ENCODE measurements at regions not wholly inside any gene's neighbourhood (a gene's known extent, or its start where the extent isn't known, plus 50 kb on each side); places are given as distances from the start of the nearest gene placed in this dataset.
A peak's percentile ranks its signal among the peaks of the same experiment; 100 is the strongest.

DNA sequence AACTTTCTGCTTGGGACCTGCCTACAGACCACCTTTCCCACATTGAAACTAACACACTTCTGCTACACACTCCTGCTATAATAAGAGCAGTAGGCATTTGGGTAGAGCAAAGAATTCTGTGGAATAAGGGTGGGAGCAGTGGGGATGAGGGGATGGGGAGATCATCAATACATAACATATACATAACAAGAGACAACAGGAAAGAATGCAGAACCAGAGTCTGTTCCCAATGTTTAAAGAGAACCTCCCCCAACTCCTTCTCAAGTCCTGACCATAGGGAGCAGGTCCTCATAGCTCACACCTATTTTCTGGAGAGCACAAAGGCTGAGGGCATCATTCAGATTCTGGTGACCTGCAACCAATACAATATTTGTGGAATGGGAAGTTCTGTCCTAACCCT lies 121.6 kb upstream of the BARHL2 start:
- Histone ChIP-seq H4K20me1 (ENCODE audit: insufficient read depth, poor library complexity, severe bottlenecking) (peaks cover 3% of the 10 kb centered on the region), H3K79me2 (no peaks in the 10 kb centered on the region), H2AFZ (no peak overlapping the region), H3K9me3 (ENCODE audit: low read depth) (no peaks in the 10 kb centered on the region), H3K4me2 (no peak overlapping the region), H3K27ac (no peak overlapping the region), H3K27me3 (peaks cover 97% of the 10 kb centered on the region), H3K4me3 (no peak overlapping the region), H3K9me2 (replicated peaks; ENCODE audit: insufficient read depth) (no peaks in the 10 kb centered on the region), H3K36me3 (replicated peaks; ENCODE audit: insufficient read depth, low read depth) (no peaks in the 10 kb centered on the region), H3K4me1 (ENCODE audit: insufficient read depth) (peaks cover 11% of the 10 kb centered on the region)
- no peak for DNase-seq (ENCODE audit: low spot score)
- TF ChIP-seq EZH2 (IDR thresholded peaks at IDR 0.05; ENCODE audit: borderline replicate concordance) (no peak), CTCF (IDR thresholded peaks at IDR 0.05; ENCODE audit: poor library complexity) (no peak)

DNA sequence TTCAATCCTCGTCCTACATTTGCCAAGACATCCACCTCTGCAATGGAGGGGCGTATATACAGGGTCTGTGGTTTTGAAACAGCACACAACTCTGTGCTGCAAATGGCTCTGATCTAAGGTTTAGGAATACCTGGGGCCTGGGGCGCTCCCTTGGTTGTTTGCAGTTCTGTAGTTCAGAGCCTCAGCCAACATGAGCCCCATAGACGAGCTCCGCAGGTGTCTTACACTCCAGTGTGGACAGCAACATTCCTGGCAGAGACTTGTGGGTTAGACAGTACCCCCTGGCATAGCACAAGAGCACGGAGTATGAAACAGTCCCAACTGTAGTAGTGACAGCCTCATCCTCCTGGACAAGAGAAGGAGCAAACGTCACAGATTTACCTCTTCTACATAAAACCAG lies 120.3 kb upstream of the BARHL2 start:
- no peak for TF ChIP-seq EZH2 (IDR thresholded peaks at IDR 0.05; ENCODE audit: borderline replicate concordance)
- TF ChIP-seq EZH2phosphoT487 (IDR thresholded peaks at IDR 0.05; ENCODE audit: low read depth, severe bottlenecking, unreplicated experiment) = no peak
- no peak for TF ChIP-seq CTCF (IDR thresholded peaks at IDR 0.05; ENCODE audit: poor library complexity)
- peaks cover 11% of the 10 kb centered on the region for H3K4me1 ChIP-seq (ENCODE audit: insufficient read depth)
- H3K27me3 ChIP-seq = peaks cover 97% of the 10 kb centered on the region
- no peak overlapping the region for H3K27ac ChIP-seq
- H3K36me3 ChIP-seq (replicated peaks; ENCODE audit: insufficient read depth, low read depth) = no peaks in the 10 kb centered on the region
- no peak overlapping the region for H3K4me3 ChIP-seq
- no peaks in the 10 kb centered on the region for H3K79me2 ChIP-seq
- DNase-seq (ENCODE audit: low spot score) = no peak
- H4K20me1 ChIP-seq (ENCODE audit: insufficient read depth, poor library complexity, severe bottlenecking) = peaks cover 3% of the 10 kb centered on the region
- H3K4me2 ChIP-seq = no peak overlapping the region
- no peaks in the 10 kb centered on the region for H3K9me2 ChIP-seq (replicated peaks; ENCODE audit: insufficient read depth)
- H3K9me3 ChIP-seq (ENCODE audit: low read depth) = no peaks in the 10 kb centered on the region
- 55% methylated on average over 7 of the region's 7 CpGs for WGBS (ENCODE audit: low lambda C conversion rate, missing lambda C conversion rate)
- no peak overlapping the region for H2AFZ ChIP-seq

DNA sequence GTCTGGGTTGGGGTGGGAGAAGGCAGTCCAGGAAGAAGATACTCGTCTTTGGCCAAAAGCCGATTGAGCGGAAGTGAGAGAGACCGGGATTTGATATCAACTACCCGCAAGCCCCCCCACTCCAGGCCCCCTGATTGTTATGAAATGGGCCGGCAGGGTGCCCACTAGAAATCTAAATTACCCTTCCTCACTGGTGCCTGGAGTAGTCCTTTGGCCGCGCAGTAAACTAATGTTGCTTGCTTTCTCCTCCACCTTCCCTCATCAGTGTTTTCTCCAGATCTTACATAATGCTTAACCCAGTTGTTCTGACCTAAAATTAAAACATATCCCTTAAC lies 119.2 kb upstream of the BARHL2 start:
- Histone ChIP-seq H3K4me2 (peak overlapping the region; percentile 86), H3K27me3 (peaks cover 98% of the 10 kb centered on the region), H3K4me1 (ENCODE audit: insufficient read depth) (peaks cover 11% of the 10 kb centered on the region), H3K79me2 (no peaks in the 10 kb centered on the region), H3K9me3 (ENCODE audit: low read depth) (no peaks in the 10 kb centered on the region), H3K27ac (no peak overlapping the region), H3K9me2 (replicated peaks; ENCODE audit: insufficient read depth) (no peaks in the 10 kb centered on the region), H3K36me3 (replicated peaks; ENCODE audit: insufficient read depth, low read depth) (no peaks in the 10 kb centered on the region), H3K4me3 (peak overlapping the region; percentile 9), H2AFZ (peak overlapping the region; percentile 53), H4K20me1 (ENCODE audit: insufficient read depth, poor library complexity, severe bottlenecking) (peaks cover 3% of the 10 kb centered on the region)
- TF ChIP-seq EZH2 (IDR thresholded peaks at IDR 0.05; ENCODE audit: borderline replicate concordance) (no peak), EZH2phosphoT487 (IDR thresholded peaks at IDR 0.05; ENCODE audit: low read depth, severe bottlenecking, unreplicated experiment) (no peak), CTCF (IDR thresholded peaks at IDR 0.05; ENCODE audit: poor library complexity) (no peak)
- no peak for DNase-seq (ENCODE audit: low spot score)
- WGBS (ENCODE audit: low lambda C conversion rate, missing lambda C conversion rate) = 24% methylated on average over 8 of the region's 8 CpGs

DNA sequence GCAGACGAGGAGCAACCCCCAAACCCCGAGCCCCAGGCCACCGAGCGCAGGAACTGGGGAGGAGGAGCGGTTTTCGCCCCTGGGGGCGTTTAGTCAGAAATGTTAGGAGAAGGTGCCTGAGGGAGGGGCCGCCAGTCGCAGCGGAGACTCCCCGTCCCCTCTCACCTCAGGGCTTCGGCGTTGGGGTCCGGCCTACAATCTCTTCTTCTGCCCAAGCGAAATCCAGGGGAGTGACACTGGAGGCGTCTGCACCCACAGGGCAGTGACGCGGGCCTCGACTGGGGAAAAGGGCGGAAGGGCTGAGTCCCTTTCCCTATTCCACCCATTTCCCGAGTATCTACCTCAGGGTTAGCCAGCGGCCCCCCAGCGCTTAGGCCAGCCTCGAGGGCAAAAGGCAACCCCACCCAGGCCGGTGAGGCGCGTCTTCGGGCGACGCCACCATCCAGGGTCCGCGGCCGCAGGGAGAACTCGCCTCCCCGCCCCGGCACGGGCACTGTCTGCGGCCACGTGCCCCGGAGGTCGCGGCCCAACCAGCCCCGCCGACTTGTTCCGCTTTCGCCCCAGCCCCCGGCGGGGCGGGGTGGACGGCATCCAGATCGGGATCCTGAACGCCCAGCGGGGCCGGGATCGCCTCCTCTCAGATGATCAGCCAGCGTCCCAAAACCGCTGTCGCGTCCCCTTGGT lies 118.7 kb upstream of the BARHL2 start:
- peak overlapping the region; percentile 9 for H3K4me3 ChIP-seq
- peak overlapping the region; percentile 53 for H2AFZ ChIP-seq
- H3K4me2 ChIP-seq = peak overlapping the region; percentile 86
- WGBS (ENCODE audit: low lambda C conversion rate, missing lambda C conversion rate) = 6% methylated on average over 54 of the region's 59 CpGs
- H3K79me2 ChIP-seq = no peaks in the 10 kb centered on the region
- H3K9me3 ChIP-seq (ENCODE audit: low read depth) = no peaks in the 10 kb centered on the region
- no peaks in the 10 kb centered on the region for H3K36me3 ChIP-seq (replicated peaks; ENCODE audit: insufficient read depth, low read depth)
- no peaks in the 10 kb centered on the region for H3K9me2 ChIP-seq (replicated peaks; ENCODE audit: insufficient read depth)
- no peak overlapping the region for H3K27ac ChIP-seq
- TF ChIP-seq EZH2 (IDR thresholded peaks at IDR 0.05; ENCODE audit: borderline replicate concordance) = peak; percentile 83
- no peak for TF ChIP-seq EZH2phosphoT487 (IDR thresholded peaks at IDR 0.05; ENCODE audit: low read depth, severe bottlenecking, unreplicated experiment)
- no peak for TF ChIP-seq CTCF (IDR thresholded peaks at IDR 0.05; ENCODE audit: poor library complexity)
- H3K4me1 ChIP-seq (ENCODE audit: insufficient read depth) = peaks cover 11% of the 10 kb centered on the region
- H4K20me1 ChIP-seq (ENCODE audit: insufficient read depth, poor library complexity, severe bottlenecking) = peaks cover 3% of the 10 kb centered on the region
- no peak for DNase-seq (ENCODE audit: low spot score)
- H3K27me3 ChIP-seq = peaks cover 98% of the 10 kb centered on the region
